Neural progenitor cell (in vitro differentiated cells): ENCODE measurements at regions not wholly inside any gene's neighbourhood (a gene's known extent, or its start where the extent isn't known, plus 50 kb on each side); places are given as distances from the start of the nearest gene placed in this dataset.

Experiments used
- DNase-seq: peaks from one replicate; pipeline ENCODE4 v3.0.0-alpha.2; 2016; ENCODE audit warnings: low spot score
- H2AFZ ChIP-seq: fragments of 200-600 bp; sonication (generic); replicated peaks from 2 replicates; pipeline ENCODE4 v1.6.1; 2016; ENCODE audit warnings: antibody characterized with exemption
- H3F3A ChIP-seq: fragments of 200-600 bp; sonication (generic); 2 replicates; pipeline ENCODE4 v1.6.1; 2016; ENCODE audit warnings: antibody characterized with exemption, low read depth
- H3K27ac ChIP-seq: fragments of 200-600 bp; sonication (generic); 2 replicates; pipeline ENCODE4 v1.5.1; 2016; ENCODE audit warnings: mild to moderate bottlenecking
- H3K27me3 ChIP-seq: fragments of 200-600 bp; sonication (generic); 2 replicates; pipeline ENCODE4 v1.6.1; 2016; ENCODE audit warnings: mild to moderate bottlenecking, moderate library complexity
- H3K36me3 ChIP-seq: fragments of 200-600 bp; sonication (generic); 2 replicates; pipeline ENCODE4 v1.5.1; 2016
- H3K4me1 ChIP-seq: fragments of 200-600 bp; sonication (generic); 2 replicates; pipeline ENCODE4 v1.6.1; 2016; ENCODE audit warnings: mixed run types
- H3K4me2 ChIP-seq: fragments of 200-600 bp; sonication (generic); 2 replicates; pipeline ENCODE4 v1.6.1; 2016
- H3K4me3 ChIP-seq: fragments of 200-600 bp; sonication (generic); 2 replicates; pipeline ENCODE4 v1.5.1; 2016
- H3K79me2 ChIP-seq: fragments of 200-600 bp; sonication (generic); 2 replicates; pipeline ENCODE4 v1.6.1; 2016; ENCODE audit warnings: low read depth
- H3K9ac ChIP-seq: fragments of 200-600 bp; sonication (generic); 2 replicates; pipeline ENCODE4 v1.6.1; 2016
- H3K9me3 ChIP-seq: fragments of 200-600 bp; sonication (generic); 2 replicates; pipeline ENCODE4 v1.5.1; 2016; ENCODE audit warnings: low read depth
- H4K20me1 ChIP-seq: fragments of 200-600 bp; sonication (generic); 2 replicates; pipeline ENCODE4 v1.6.1; 2016; ENCODE audit warnings: low read depth
- H3K27ac Mint-ChIP-seq: 3 replicates; pipeline ENCODE4 v1.8.0; 2021; ENCODE audit warnings: mixed read lengths
- H3K27me3 Mint-ChIP-seq: 2 replicates; pipeline ENCODE4 v1.8.0; 2022; ENCODE audit warnings: low read depth, mild to moderate bottlenecking, inconsistent platforms, moderate library complexity, mixed read lengths; ENCODE audit not compliant: insufficient read depth
- H3K36me3 Mint-ChIP-seq: 3 replicates; pipeline ENCODE4 v1.8.0; 2021; ENCODE audit warnings: mixed read lengths
- H3K4me1 Mint-ChIP-seq: 3 replicates; pipeline ENCODE4 v1.8.0; 2021; ENCODE audit warnings: mixed read lengths
- H3K4me3 Mint-ChIP-seq: 3 replicates; pipeline ENCODE4 v1.8.0; 2021; ENCODE audit warnings: mild to moderate bottlenecking, moderate library complexity, mixed read lengths
- H3K9me3 Mint-ChIP-seq: 3 replicates; pipeline ENCODE4 v1.8.0; 2020; ENCODE audit warnings: mixed read lengths
- CTCF ChIP-seq: fragments of 200-600 bp; sonication (generic); IDR thresholded peaks from 2 replicates; pipeline ENCODE4 v1.5.1; 2017; ENCODE audit warnings: antibody characterized with exemption, mild to moderate bottlenecking
- EZH2 ChIP-seq: fragments of 200-600 bp; sonication (generic); IDR thresholded peaks from 2 replicates; pipeline ENCODE4 v1.6.1; 2017; ENCODE audit warnings: antibody characterized with exemption, mild to moderate bottlenecking, moderate library complexity
- EZH2phosphoT487 ChIP-seq: fragments of 200-600 bp; sonication (generic); IDR thresholded peaks from 2 replicates; pipeline ENCODE4 v1.6.1; 2017; ENCODE audit warnings: antibody characterized with exemption

- no peaks in the 10 kb centered on the region for H3F3A ChIP-seq
- H4K20me1 ChIP-seq = no peaks in the 10 kb centered on the region
- Mint-ChIP-seq H3K9me3 (no peaks in the 10 kb centered on the region), H3K4me3 (no peak overlapping the region), H3K36me3 (no peaks in the 10 kb centered on the region), H3K27ac (no peak overlapping the region), H3K4me1 (peaks cover 17% of the 10 kb centered on the region), H3K27me3 (peaks cover 7% of the 10 kb centered on the region)
- no peak overlapping the region for H3K27ac ChIP-seq
- DNase-seq = no peak
- H3K4me2 ChIP-seq = no peak overlapping the region
- H2AFZ ChIP-seq = peak overlapping the region; percentile 63
- no peaks in the 10 kb centered on the region for H3K79me2 ChIP-seq
- TF ChIP-seq CTCF (no peak), EZH2phosphoT487 (no peak), EZH2 (no peak)
- no peak overlapping the region for H3K4me3 ChIP-seq
- H3K9me3 ChIP-seq = no peaks in the 10 kb centered on the region
- H3K4me1 ChIP-seq = peaks cover 3% of the 10 kb centered on the region
- H3K36me3 ChIP-seq = no peaks in the 10 kb centered on the region
- H3K27me3 ChIP-seq = no peaks in the 10 kb centered on the region
- no peak overlapping the region for H3K9ac ChIP-seq
Measured at GRCh38 chr13:29924482-29925350, 74.3 kb upstream of the UBL3 start.

GRCh38 chr13:29923554-29924481, 73.4 kb upstream of the UBL3 start:
- H3K4me1 ChIP-seq = peaks cover 3% of the 10 kb centered on the region

GRCh38 chr13:29922896-29923295, 72.5 kb upstream of the UBL3 start:
- no peak overlapping the region for H2AFZ ChIP-seq
- Mint-ChIP-seq H3K36me3 (no peaks in the 10 kb centered on the region), H3K4me1 (peaks cover 20% of the 10 kb centered on the region), H3K27ac (no peak overlapping the region), H3K27me3 (peaks cover 4% of the 10 kb centered on the region), H3K9me3 (no peaks in the 10 kb centered on the region), H3K4me3 (no peak overlapping the region)
- no peaks in the 10 kb centered on the region for H3K27me3 ChIP-seq
- no peaks in the 10 kb centered on the region for H3K79me2 ChIP-seq
- no peaks in the 10 kb centered on the region for H4K20me1 ChIP-seq
- no peak overlapping the region for H3K27ac ChIP-seq
- no peaks in the 10 kb centered on the region for H3F3A ChIP-seq
- H3K36me3 ChIP-seq = no peaks in the 10 kb centered on the region
- H3K4me3 ChIP-seq = no peak overlapping the region
- no peak overlapping the region for H3K9ac ChIP-seq
- no peak for TF ChIP-seq EZH2phosphoT487
- no peak for TF ChIP-seq CTCF
- TF ChIP-seq EZH2 = no peak
- no peak overlapping the region for H3K4me2 ChIP-seq
- H3K9me3 ChIP-seq = no peaks in the 10 kb centered on the region
- no peak for DNase-seq
- H3K4me1 ChIP-seq = peaks cover 3% of the 10 kb centered on the region

More at GRCh38 chr13:29923554-29924481, 73.4 kb upstream of the UBL3 start:
- Mint-ChIP-seq H3K9me3 (no peaks in the 10 kb centered on the region), H3K4me1 (peaks cover 13% of the 10 kb centered on the region), H3K36me3 (no peaks in the 10 kb centered on the region), H3K27ac (peak overlapping the region; percentile 29), H3K27me3 (peaks cover 4% of the 10 kb centered on the region), H3K4me3 (no peak overlapping the region)
- Histone ChIP-seq H3K36me3 (no peaks in the 10 kb centered on the region), H4K20me1 (no peaks in the 10 kb centered on the region), H3K9ac (no peak overlapping the region), H3K27me3 (no peaks in the 10 kb centered on the region), H3K27ac (no peak overlapping the region), H3F3A (no peaks in the 10 kb centered on the region), H3K9me3 (no peaks in the 10 kb centered on the region), H3K4me3 (no peak overlapping the region), H3K4me2 (no peak overlapping the region), H3K79me2 (no peaks in the 10 kb centered on the region), H2AFZ (peak overlapping the region; percentile 9)
- DNase-seq = peak; percentile 58
- TF ChIP-seq EZH2 = no peak
- peak; percentile 74 for TF ChIP-seq CTCF
- TF ChIP-seq EZH2phosphoT487 = no peak
